ENCODE measurements at regions not wholly inside any gene's neighbourhood (a gene's known extent, or its start where the extent isn't known, plus 50 kb on each side); places are given as distances from the start of the nearest gene placed in this dataset.

- H3K9me3 ChIP-seq (replicated peaks in 1 of 2; ENCODE audit: control insufficient read depth in 1 of 2, insufficient read depth in 1 of 2, low read length in 2 of 2) = no peaks in the 10 kb centered on the region
- H3K27ac Mint-ChIP-seq = no peak overlapping the region
- H3K27ac ChIP-seq (ENCODE audit: low read depth in 1 of 2, low read length in 2 of 2) = no peak overlapping the region
- H3K27me3 Mint-ChIP-seq (ENCODE audit: low read depth in 3 of 3) = peaks cover 0 to 2% (median 2%) of the 10 kb centered on the region in 3 donors
- no peaks in the 10 kb centered on the region for H3K36me3 ChIP-seq (replicated peaks in 1 of 2; ENCODE audit: control insufficient read depth in 1 of 2, insufficient read depth in 2 of 2, low read length in 2 of 2)
- H3K9me3 Mint-ChIP-seq = peaks cover 0 to 12% (median 2%) of the 10 kb centered on the region in 7 donors
- no peaks in the 10 kb centered on the region for H3K36me3 Mint-ChIP-seq
- intact Hi-C loops (cut with micrococcal nuclease) = no loop called here
- H3K4me2 ChIP-seq (replicated peaks; ENCODE audit: extremely low read depth, low read length, poor library complexity, severe bottlenecking) = no peak overlapping the region
- TF ChIP-seq, protein P1, sequence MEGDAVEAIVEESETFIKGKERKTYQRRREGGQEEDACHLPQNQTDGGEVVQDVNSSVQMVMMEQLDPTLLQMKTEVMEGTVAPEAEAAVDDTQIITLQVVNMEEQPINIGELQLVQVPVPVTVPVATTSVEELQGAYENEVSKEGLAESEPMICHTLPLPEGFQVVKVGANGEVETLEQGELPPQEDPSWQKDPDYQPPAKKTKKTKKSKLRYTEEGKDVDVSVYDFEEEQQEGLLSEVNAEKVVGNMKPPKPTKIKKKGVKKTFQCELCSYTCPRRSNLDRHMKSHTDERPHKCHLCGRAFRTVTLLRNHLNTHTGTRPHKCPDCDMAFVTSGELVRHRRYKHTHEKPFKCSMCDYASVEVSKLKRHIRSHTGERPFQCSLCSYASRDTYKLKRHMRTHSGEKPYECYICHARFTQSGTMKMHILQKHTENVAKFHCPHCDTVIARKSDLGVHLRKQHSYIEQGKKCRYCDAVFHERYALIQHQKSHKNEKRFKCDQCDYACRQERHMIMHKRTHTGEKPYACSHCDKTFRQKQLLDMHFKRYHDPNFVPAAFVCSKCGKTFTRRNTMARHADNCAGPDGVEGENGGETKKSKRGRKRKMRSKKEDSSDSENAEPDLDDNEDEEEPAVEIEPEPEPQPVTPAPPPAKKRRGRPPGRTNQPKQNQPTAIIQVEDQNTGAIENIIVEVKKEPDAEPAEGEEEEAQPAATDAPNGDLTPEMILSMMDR (IDR thresholded peaks at IDR 0.05) = no peak
- H3K4me3 Mint-ChIP-seq = no peak overlapping the region
- DNase-seq = no peak
- H2AFZ ChIP-seq (ENCODE audit: insufficient read depth, low read depth, low read length, poor library complexity, severe bottlenecking) = no peak overlapping the region
- H3K4me1 Mint-ChIP-seq = no peaks in the 10 kb centered on the region
- no peak overlapping the region for H3K9ac ChIP-seq (ENCODE audit: insufficient read depth, low read length, poor library complexity, severe bottlenecking)
- 89% methylated on average over 3 of the region's 4 CpGs for WGBS (ENCODE audit: insufficient coverage)
- H4K20me1 ChIP-seq (ENCODE audit: insufficient read depth, low read length) = no peaks in the 10 kb centered on the region
- no peaks in the 10 kb centered on the region for H3K4me1 ChIP-seq (ENCODE audit: control insufficient read depth in 1 of 2, insufficient read depth in 2 of 2, low read length in 2 of 2)
- no peaks in the 10 kb centered on the region for H3K27me3 ChIP-seq (ENCODE audit: control insufficient read depth in 2 of 2, insufficient read depth in 2 of 2, low read length in 2 of 2)
- H3K4me3 ChIP-seq (replicated peaks in 1 of 3; ENCODE audit: low read depth in 2 of 3, low read length in 3 of 3) = no peak overlapping the region
- H3K79me2 ChIP-seq (ENCODE audit: insufficient read depth, low read length) = no peaks in the 10 kb centered on the region
Observed at GRCh38 chr14:53711205-53711604, 245.4 kb downstream of the BMP4 start.

- no peak overlapping the region for H3K9ac ChIP-seq (ENCODE audit: insufficient read depth, low read length, poor library complexity, severe bottlenecking)
- Mint-ChIP-seq H3K27me3 (ENCODE audit: low read depth in 3 of 3) (peaks cover 0 to 2% (median 2%) of the 10 kb centered on the region in 3 donors), H3K4me1 (no peaks in the 10 kb centered on the region), H3K36me3 (no peaks in the 10 kb centered on the region), H3K27ac (no peak overlapping the region), H3K4me3 (no peak overlapping the region), H3K9me3 (peaks cover 0 to 12% (median 2%) of the 10 kb centered on the region in 7 donors)
- H3K27me3 ChIP-seq (ENCODE audit: control insufficient read depth in 2 of 2, insufficient read depth in 2 of 2, low read length in 2 of 2) = no peaks in the 10 kb centered on the region
- H4K20me1 ChIP-seq (ENCODE audit: insufficient read depth, low read length) = no peaks in the 10 kb centered on the region
- no peaks in the 10 kb centered on the region for H3K4me1 ChIP-seq (ENCODE audit: control insufficient read depth in 1 of 2, insufficient read depth in 2 of 2, low read length in 2 of 2)
- WGBS (ENCODE audit: insufficient coverage) = 69% methylated on average over 3 of the region's 4 CpGs
- DNase-seq = no peak
- H3K4me3 ChIP-seq (replicated peaks in 1 of 3; ENCODE audit: low read depth in 2 of 3, low read length in 3 of 3) = no peak overlapping the region
- H3K79me2 ChIP-seq (ENCODE audit: insufficient read depth, low read length) = no peaks in the 10 kb centered on the region
- H2AFZ ChIP-seq (ENCODE audit: insufficient read depth, low read depth, low read length, poor library complexity, severe bottlenecking) = no peak overlapping the region
- no peaks in the 10 kb centered on the region for H3K36me3 ChIP-seq (replicated peaks in 1 of 2; ENCODE audit: control insufficient read depth in 1 of 2, insufficient read depth in 2 of 2, low read length in 2 of 2)
- no peak overlapping the region for H3K27ac ChIP-seq (ENCODE audit: low read depth in 1 of 2, low read length in 2 of 2)
- H3K9me3 ChIP-seq (replicated peaks in 1 of 2; ENCODE audit: control insufficient read depth in 1 of 2, insufficient read depth in 1 of 2, low read length in 2 of 2) = no peaks in the 10 kb centered on the region
- TF ChIP-seq, protein P1 (IDR thresholded peaks at IDR 0.05) = no peak
- intact Hi-C loops (cut with micrococcal nuclease) = no loop called here
- H3K4me2 ChIP-seq (replicated peaks; ENCODE audit: extremely low read depth, low read length, poor library complexity, severe bottlenecking) = no peak overlapping the region
Observed at GRCh38 chr14:53710615-53711014, 246.0 kb downstream of the BMP4 start.

Data from CD14-positive monocyte (primary cell).